ENCODE measurements at regions not wholly inside any gene's neighbourhood (a gene's known extent, or its start where the extent isn't known, plus 50 kb on each side); places are given as distances from the start of the nearest gene placed in this dataset.

GRCh38 chr9:129282731-129283211 is 104.7 kb upstream of the IER5L start:
- no peak for TF ChIP-seq CTCF (conservative IDR thresholded peaks at IDR 0.05; ENCODE audit: control insufficient read depth, insufficient read depth, low read depth, low read length)
- H3K4me3 ChIP-seq (ENCODE audit: control insufficient read depth, low read depth, low read length), result no peak overlapping the region
- no peak for DNase-seq (ENCODE audit: low read depth)

- DNase-seq (ENCODE audit: low read depth), result no peak
- no peak for TF ChIP-seq CTCF (conservative IDR thresholded peaks at IDR 0.05; ENCODE audit: control insufficient read depth, insufficient read depth, low read depth, low read length)
- H3K4me3 ChIP-seq (ENCODE audit: control insufficient read depth, low read depth, low read length), result no peak overlapping the region
These were observed 104.2 kb upstream of the IER5L start for GRCh38 chr9:129282272-129282671.

GRCh38 chr9:129281506-129282145 is 103.6 kb upstream of the IER5L start:
- no peak for TF ChIP-seq CTCF (conservative IDR thresholded peaks at IDR 0.05; ENCODE audit: control insufficient read depth, insufficient read depth, low read depth, low read length)
- no peak for DNase-seq (ENCODE audit: low read depth)
- H3K4me3 ChIP-seq (ENCODE audit: control insufficient read depth, low read depth, low read length), result no peak overlapping the region

- DNase-seq (ENCODE audit: low read depth), result no peak
- H3K4me3 ChIP-seq (ENCODE audit: control insufficient read depth, low read depth, low read length), result no peak overlapping the region
- no peak for TF ChIP-seq CTCF (conservative IDR thresholded peaks at IDR 0.05; ENCODE audit: control insufficient read depth, insufficient read depth, low read depth, low read length)
These were observed 102.7 kb upstream of the IER5L start for GRCh38 chr9:129280623-129281271.

- no peak for TF ChIP-seq CTCF (conservative IDR thresholded peaks at IDR 0.05; ENCODE audit: control insufficient read depth, insufficient read depth, low read depth, low read length)
- no peak overlapping the region for H3K4me3 ChIP-seq (ENCODE audit: control insufficient read depth, low read depth, low read length)
- no peak for DNase-seq (ENCODE audit: low read depth)
These were observed 102.2 kb upstream of the IER5L start for GRCh38 chr9:129280236-129280622.

GRCh38 chr9:129278391-129279237 is 100.6 kb upstream of the IER5L start:
- no peak for TF ChIP-seq CTCF (conservative IDR thresholded peaks at IDR 0.05; ENCODE audit: control insufficient read depth, insufficient read depth, low read depth, low read length)
- no peak overlapping the region for H3K4me3 ChIP-seq (ENCODE audit: control insufficient read depth, low read depth, low read length)
- peak; percentile 29 for DNase-seq (ENCODE audit: low read depth)

Data from fibroblast of mammary gland (primary cell).